H7 (cell line): ENCODE measurements at regions not wholly inside any gene's neighbourhood (a gene's known extent, or its start where the extent isn't known, plus 50 kb on each side); places are given as distances from the start of the nearest gene placed in this dataset.
A peak's percentile ranks its signal among the peaks of the same experiment; 100 is the strongest.
"Not testable (repeated sequence)": the region's sequence is repeated elsewhere in the genome, so short reads cannot be mapped to it uniquely, and the experiment has no call there.

ENCODE experiments used
- DNase-seq: peaks from one replicate; pipeline ENCODE4 v3.0.0; 2012
- H3K27me3 ChIP-seq: 2 replicates; pipeline ENCODE4 v1.6.0; 2011; ENCODE audit warnings: mild to moderate bottlenecking, low read length; ENCODE audit not compliant: control insufficient read depth, insufficient read depth
- H3K36me3 ChIP-seq: replicated peaks from 2 replicates; pipeline ENCODE4 v1.5.1; 2011; ENCODE audit warnings: low read length; ENCODE audit not compliant: control insufficient read depth, insufficient read depth
- H3K4me3 ChIP-seq: 2 replicates; pipeline ENCODE4 v1.5.1; 2011; ENCODE audit warnings: low read depth, mild to moderate bottlenecking, control low read depth, low read length, moderate library complexity; ENCODE audit not compliant: insufficient read depth

DNA sequence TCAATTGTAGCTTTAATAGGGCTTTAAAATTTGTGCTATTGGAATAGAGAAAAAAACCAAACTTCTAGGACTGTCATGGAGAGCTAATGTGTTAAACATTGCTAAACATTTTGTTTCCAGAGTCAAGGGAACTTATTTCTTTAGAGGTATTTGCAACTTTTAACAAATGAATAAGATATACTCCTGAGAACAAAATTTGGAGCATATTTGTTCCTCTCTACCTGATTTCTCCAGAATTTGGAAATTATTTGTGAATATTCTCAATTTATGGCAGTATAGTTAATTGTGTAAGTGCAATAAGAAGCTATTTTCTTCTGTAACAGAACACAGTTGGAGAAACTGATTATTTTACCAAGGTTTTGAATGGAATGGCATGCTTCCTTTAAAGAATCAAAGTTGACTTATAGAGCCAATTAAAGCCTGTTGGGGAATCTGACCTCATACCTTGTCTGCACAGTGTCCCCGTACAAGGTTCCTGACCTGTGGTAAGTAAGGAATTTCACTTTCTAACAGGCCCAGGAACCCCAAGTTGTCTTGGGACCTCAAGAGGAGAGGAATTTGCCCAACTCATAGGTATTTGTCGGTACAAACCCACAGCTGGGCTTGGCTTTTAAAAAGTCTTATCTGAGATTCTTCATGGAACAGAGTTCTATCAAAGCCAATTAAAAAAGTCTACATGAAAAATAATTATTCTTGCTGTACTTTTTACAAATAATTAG is 72.6 kb upstream of the CSF1 start:
- no peaks in the 10 kb centered on the region for H3K27me3 ChIP-seq
- H3K4me3 ChIP-seq: no peak overlapping the region
- no peaks in the 10 kb centered on the region for H3K36me3 ChIP-seq
- DNase-seq: no peak

DNA sequence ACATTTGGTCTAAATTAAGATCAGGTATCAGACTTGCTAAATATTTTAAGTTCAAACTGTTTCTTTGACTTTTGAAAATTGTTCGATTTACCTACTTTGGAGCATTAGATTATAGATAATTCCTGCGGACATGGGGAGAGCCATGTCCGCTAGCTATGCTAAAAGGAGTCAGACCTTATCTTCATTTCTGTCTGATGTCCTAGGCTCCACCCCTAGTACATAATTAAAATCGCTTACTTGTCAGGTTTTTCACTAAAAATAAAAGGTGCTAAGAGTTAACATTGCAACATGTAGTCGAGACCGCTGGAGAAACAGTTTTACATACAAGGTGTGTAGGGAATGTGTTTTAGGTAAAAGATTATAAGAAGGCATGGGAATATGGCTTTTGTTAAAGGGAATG is 71.9 kb upstream of the EPS8L3 start:
- H3K36me3 ChIP-seq, H3K27me3 ChIP-seq, DNase-seq, H3K4me3 ChIP-seq: not testable (repeated sequence)

DNA sequence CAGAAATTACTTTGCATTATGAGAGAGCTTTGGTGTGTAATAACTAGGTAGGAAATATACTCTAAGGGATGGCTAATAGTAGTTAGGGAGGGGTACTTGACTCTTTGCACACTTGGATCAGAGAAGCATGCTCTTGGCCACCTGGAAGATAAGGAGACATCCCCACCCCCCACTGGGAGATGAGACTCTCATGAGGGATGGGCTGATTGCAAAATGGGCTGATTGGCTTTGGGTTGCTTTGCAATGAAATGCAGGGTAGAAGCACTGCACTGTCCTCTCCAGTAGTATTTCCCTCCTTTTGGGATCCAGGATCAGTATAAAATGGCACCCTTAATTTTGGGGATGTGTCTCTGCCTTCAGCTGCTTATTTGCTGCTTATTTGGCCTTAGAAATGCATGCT is 71.2 kb upstream of the EPS8L3 start:
- Histone ChIP-seq H3K27me3 (no peaks in the 10 kb centered on the region), H3K36me3 (no peaks in the 10 kb centered on the region), H3K4me3 (no peak overlapping the region)
- no peak for DNase-seq

DNA sequence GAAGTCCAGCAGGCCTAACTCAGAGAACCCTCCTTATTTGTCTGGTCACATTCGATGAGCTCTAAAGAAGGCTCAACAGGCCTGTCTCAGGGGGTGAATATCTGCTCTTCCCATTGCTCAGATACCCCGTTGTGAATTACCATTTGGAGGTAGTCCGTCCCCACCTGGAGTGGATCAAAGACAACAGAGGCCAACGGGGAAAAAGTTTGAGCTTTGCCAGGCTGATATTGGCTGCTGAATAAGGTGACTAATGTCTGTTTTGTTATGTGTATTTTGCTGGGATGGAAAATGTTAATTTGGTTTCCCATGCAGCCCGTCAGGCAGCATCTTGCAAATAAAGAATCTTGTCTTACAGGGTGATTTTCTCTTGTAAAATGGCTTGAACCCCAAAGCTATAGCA is 69.2 kb upstream of the EPS8L3 start:
- no peaks in the 10 kb centered on the region for H3K36me3 ChIP-seq
- no peaks in the 10 kb centered on the region for H3K27me3 ChIP-seq
- no peak for DNase-seq
- peak overlapping the region; percentile 19; the same call in 1 of the 2 replicates for H3K4me3 ChIP-seq

DNA sequence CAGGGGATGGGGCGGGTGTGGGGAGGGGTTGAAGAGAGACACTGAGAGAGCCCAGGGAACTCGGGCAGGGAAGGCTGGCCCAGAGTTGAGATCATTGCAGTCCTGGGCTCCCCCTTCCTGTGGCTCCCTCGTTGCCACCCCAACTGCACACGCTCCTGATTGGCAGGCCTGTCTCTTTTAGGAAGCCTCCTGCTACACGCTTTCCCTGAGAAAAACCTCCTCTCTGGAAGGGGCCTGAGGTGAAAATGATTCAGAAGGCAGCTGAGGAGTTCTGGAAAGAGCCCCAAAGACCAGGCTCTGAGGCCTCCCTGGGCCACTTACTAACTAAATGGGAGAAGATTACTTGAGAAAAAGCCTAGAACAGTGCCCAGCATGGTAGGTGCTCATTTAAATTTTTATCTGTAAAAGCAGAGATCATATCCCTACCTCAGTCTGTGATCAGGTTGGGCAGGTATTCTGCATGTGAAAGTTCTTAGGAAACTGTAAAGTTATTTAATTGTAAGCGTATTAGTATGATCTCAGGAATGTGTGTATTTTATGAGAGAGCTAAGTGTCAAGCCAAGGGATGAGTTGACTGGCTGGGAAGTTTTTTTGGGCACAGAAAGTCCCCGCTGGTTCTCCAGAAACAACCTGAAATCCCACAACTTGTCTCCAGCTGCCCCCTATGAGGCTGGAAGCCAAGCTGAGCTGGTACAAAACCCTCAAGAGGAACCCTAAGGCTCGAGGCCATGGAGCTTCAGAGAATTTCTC is 65.2 kb upstream of the EPS8L3 start:
- DNase-seq: no peak
- Histone ChIP-seq H3K36me3 (no peaks in the 10 kb centered on the region), H3K4me3 (no peak overlapping the region), H3K27me3 (no peaks in the 10 kb centered on the region; the same call in 1 of the 2 replicates)

DNA sequence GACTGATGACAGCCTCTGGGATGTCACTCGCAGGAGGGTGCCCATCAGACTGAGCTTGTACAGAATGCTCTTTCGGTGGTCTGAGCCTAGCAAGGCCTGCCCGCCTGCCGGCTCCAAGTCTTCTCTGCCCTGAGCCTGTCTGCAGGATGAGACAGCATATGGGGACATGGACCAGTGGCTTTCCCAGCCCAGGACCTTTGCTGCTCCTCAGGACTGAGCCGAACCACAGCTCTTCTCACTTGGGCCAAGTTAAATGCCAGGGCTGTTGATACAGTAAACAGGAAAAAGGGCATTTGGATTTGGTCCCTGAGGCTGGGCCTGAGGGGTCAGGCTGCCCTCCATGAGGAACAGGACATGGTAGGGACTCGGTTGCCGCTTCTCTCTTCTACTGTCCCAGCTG is 64.3 kb upstream of the EPS8L3 start:
- no peaks in the 10 kb centered on the region for H3K36me3 ChIP-seq
- DNase-seq: no peak
- no peaks in the 10 kb centered on the region; the same call in 1 of the 2 replicates for H3K27me3 ChIP-seq
- no peak overlapping the region for H3K4me3 ChIP-seq

DNA sequence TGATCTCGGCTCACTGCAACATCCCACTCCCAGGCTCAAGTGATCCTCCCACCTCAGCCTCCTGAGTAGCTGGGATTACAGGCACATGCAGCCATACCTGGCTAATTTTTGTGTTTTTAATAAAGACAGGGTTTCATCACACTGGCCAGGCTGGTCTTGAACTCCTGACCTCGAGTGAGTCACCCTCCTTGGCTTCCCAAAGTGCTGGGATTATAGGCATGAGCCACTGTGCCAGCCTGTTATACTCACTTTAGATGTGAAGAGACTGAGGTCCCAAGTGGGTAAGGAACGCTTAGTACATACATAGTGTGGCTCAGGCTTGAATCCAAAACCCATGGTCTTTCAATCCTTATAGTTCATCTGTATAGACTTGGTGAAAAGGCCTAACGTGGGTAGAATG is 63.7 kb upstream of the EPS8L3 start:
- no peaks in the 10 kb centered on the region; the same call in 1 of the 2 replicates for H3K27me3 ChIP-seq
- no peak for DNase-seq
- H3K4me3 ChIP-seq: no peak overlapping the region
- no peaks in the 10 kb centered on the region for H3K36me3 ChIP-seq

DNA sequence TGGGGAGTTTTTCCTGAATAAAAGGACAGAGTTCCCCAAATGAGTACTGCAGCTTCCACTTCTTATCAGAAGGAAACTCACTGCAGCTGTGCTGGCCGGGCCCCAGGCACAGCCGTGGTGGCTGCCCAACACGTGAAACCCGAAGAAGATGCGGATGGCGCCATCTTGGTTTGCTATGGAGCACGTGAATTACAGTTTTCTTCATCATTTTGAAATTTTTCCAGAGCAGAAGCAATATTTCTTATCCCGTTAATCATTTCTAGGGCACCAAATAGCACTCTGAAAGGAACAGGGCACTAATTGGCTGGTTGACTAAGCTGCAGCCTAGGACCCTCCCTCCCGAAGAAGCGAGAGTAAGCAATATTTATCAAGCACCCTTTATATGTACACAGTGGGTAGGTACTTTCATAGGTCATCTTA is 63.2 kb upstream of the EPS8L3 start:
- Histone ChIP-seq H3K27me3 (no peaks in the 10 kb centered on the region; the same call in 1 of the 2 replicates), H3K4me3 (no peak overlapping the region), H3K36me3 (no peaks in the 10 kb centered on the region)
- no peak for DNase-seq

DNA sequence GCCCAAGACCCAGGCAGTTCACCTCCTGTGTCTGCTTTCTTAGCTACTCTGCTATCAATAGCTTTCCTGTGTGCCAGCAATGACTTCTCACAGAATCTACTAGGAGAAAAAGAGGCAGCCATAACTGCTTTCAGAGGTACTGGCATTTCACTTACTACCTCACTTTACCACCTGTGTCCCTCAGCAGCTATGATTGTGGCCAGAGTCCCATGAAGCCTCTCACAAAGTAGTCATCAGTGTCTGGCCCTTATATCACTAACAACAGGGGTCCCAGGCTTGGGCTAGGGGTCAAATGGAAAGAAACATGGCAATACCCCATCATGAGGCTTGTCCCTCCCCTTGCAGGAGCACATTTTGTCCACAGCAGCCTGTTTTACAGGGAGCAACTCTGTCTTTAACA is 62.7 kb upstream of the EPS8L3 start:
- Histone ChIP-seq H3K27me3 (no peaks in the 10 kb centered on the region; the same call in 1 of the 2 replicates), H3K36me3 (no peaks in the 10 kb centered on the region), H3K4me3 (no peak overlapping the region)
- no peak for DNase-seq

DNA sequence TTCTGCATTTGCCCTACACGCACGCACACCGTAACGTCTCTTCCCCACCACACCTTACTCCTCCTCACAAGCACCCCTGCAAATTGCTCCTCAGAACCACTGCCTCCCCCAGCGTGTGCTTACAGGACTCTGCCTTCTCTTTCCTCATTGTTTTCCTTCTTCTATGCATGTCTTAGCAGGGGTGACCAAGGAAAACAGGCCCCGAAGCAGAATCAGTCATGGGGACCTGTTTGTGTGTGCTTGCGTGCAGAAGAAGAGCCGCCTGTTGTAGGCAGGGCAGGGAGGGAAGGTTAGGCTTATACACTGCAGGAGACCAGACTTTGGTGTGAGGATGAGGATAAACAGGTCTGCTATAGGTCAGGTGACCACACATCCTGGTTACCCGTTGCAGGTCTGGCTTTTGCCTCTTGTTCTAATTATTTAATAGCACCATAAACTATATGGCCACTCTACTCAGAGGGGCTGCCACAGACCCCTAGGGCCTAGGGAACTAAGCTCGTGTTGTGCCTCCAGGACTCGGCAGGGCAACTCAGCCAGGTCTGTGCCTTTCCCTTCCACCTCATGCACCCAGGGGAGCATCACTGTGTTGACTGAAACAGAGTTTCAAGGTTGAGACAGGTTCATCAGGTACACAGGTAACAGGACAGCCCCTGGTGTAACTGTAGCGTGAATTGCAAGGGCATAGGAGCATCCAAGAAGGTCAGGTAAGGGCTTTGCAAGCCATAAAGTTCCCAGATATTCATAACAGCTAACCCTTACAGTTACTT is 60.8 kb upstream of the EPS8L3 start:
- no peak for DNase-seq

DNA sequence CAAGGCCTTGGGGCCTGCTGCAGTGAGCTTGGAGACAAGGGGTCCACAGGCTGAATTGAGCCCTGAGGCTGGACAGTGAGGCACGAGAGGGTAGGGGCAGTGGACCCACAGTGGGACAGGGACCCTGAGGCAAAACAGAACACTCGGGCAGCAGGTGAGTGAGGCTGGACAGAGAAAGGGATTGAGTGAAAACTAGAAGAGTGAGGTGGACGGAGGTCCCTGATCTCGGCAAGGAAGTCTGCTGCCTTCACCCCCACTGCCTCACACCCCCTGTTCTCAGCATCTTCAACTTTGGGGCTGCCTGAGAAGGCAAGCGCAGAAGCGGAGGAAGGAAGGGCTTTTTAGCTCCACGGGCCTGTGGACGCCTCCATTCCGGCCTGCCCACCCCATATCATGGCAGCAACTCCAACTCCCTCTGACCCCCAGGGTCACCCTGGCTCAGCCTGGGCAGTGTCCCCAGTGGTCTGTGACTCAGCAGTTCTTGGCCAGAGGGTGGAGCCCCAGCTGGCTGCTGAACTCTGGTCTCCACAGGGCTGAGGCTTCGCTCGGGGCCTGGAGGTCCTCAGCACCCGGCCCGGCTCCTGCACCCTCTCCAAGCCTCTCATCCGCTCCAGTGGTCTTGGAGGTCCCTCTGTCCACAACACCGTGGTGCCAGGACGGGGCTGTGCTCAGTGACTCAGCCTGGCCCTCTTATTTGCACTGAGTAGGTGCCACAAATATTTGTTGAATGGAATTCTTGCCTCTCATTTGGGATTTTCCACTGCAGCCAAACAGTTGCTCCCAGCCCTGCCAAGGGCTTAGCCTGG is 60.0 kb upstream of the EPS8L3 start:
- Histone ChIP-seq H3K36me3 (no peaks in the 10 kb centered on the region), H3K27me3 (no peaks in the 10 kb centered on the region; the same call in 1 of the 2 replicates), H3K4me3 (no peak overlapping the region)
- no peak for DNase-seq

More for the DNA sequence above, 60.8 kb upstream of the EPS8L3 start:
- H3K27me3 ChIP-seq: no peaks in the 10 kb centered on the region; the same call in 1 of the 2 replicates
- H3K4me3 ChIP-seq: no peak overlapping the region
- H3K36me3 ChIP-seq: no peaks in the 10 kb centered on the region

DNA sequence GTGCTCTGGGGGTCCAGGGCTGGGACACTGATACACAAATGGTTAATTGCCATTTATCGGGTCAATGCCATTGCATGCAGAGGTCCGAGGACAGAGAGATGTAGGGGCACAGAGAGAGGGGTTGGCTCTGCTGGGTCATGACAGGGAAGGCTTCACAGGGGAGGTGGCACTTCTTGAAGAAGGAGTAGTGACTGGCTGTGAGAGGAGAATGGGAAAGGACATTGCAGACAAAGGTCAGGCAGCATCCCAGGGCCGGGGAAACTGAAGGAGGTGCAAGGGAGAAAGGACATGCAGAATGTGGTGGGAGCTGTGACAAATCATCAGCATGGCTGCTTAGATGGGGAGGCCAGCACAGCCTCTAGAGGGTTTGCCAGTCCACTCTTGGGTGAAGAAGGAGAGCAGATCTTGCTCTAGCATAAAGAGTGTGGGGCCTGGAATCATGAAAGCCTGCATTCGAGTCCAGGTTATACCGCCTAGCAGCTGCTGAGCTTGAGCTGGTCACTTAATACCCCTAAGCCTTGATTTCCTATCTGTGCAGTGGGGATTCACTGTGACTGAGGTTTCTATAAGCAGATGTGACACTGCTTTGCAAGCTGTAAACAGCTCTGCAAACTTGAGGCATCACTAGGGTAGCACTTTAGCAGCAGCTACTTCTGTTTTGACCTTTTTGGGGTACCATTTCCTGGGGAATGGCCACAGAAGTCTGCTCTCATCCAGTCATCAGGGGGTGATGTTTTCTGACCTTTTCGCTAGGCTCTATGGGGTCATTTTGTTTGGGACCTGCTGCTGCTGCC is 59.2 kb upstream of the EPS8L3 start:
- no peaks in the 10 kb centered on the region for H3K36me3 ChIP-seq
- no peaks in the 10 kb centered on the region; the same call in 1 of the 2 replicates for H3K27me3 ChIP-seq
- no peak overlapping the region for H3K4me3 ChIP-seq
- no peak for DNase-seq

DNA sequence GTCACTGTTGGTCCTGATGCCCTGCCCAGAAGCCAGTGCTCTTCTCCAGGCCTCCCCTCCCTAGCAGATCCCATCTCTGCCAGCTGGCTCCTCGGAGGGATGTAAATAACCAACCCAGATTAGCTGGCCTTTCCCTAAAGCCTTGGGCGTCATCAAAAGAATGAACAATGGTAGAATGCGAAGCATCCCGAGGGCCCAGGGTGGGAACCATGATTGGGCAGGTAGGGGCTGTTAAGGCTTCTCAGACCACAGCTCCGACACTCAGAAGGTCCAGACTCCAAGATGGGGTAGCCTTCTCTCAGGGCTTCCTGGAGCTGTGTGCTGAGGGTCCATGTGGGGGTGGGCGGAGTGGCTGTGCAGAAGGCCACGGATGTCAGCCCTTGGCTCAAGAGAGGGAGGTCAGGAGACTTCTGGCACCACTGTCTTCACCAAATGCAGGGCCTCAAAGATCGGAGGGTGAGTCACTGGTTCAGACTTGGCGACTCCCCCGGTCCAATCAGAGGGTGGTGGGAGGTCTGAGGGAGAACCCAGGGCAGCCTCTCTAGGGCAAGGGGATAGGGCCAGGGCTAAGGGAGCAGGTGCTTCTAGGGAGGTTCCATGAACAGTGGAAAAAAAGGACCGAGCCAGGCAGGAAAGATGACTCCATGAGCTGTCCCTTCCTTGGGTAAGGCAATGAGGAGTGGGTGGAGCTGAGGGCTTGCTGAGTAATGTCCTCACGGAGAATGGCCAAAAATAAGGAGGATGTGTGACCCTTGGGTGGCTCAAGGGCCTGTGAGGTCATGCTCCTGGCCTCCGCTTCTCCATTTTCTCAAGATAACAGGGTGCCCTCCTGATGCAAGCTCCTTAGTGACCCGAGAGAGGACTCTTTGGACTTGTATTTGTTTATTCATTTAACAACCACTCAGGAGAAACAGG is 58.4 kb upstream of the EPS8L3 start:
- Histone ChIP-seq H3K4me3 (no peak overlapping the region), H3K36me3 (no peaks in the 10 kb centered on the region), H3K27me3 (no peaks in the 10 kb centered on the region; the same call in 1 of the 2 replicates)
- DNase-seq: no peak
